Activated CD8-positive, alpha-beta memory T cell treated with anti-CD3 and anti-CD28 coated beads, Interleukin-2, amount 10 ng/mL, durations not matched to agents 7 days and 5 days (primary cell): ENCODE measurements at regions not wholly inside any gene's neighbourhood (a gene's known extent, or its start where the extent isn't known, plus 50 kb on each side); places are given as distances from the start of the nearest gene placed in this dataset.

Experiments
- ATAC-seq: fragments of 150-1000 bp; cut with Tn5 transposase; one replicate; pipeline ENCODE4 v1.10.0; 2021; ENCODE audit warnings: moderate library complexity
- CTCF ChIA-PET: fragments of 350-600 bp; sonication (Branson Sonifier 250); formaldehyde crosslinking; loops from one replicate; lab custom pipeline; 2021; ENCODE audit warnings: antibody characterized with exemption; lab: Charles Lee
- DNase-seq: peaks from one replicate; pipeline ENCODE4 v3.0.0-alpha.2; 2020
- H3K27ac Mint-ChIP-seq: one replicate; pipeline ENCODE4 v1.8.0; 2021; ENCODE audit warnings: mild to moderate bottlenecking, mixed read lengths
- H3K27me3 Mint-ChIP-seq: one replicate; pipeline ENCODE4 v1.8.0; 2021; ENCODE audit warnings: mixed read lengths
- H3K36me3 Mint-ChIP-seq: one replicate; pipeline ENCODE4 v1.8.0; 2021; ENCODE audit warnings: mild to moderate bottlenecking, mixed read lengths
- H3K4me1 Mint-ChIP-seq: one replicate; pipeline ENCODE4 v1.8.0; 2021; ENCODE audit warnings: mixed read lengths
- H3K4me3 Mint-ChIP-seq: one replicate; pipeline ENCODE4 v1.8.0; 2021; ENCODE audit warnings: mild to moderate bottlenecking, moderate library complexity, mixed read lengths
- H3K9me3 Mint-ChIP-seq: one replicate; pipeline ENCODE4 v1.8.0; 2022; ENCODE audit warnings: low read depth, mixed read lengths

DNA sequence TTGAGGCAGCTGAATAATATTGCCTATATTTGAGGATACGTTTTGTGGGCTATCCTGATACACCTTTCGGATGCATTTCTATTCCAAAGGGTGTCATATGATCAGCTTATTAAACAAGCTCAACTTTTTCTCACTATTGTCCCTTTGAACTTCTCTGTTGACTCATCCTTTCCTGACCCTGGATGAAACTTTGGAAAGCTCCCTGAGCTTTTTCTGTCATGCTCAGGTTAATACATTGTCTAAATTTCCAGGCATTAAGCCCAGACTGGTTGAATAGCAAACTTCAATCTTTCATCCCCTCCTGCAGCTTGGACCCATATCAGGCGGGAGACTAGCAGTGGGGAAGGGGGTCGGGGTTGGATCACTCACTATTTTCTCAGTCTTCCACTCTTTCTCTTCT is 104.9 kb upstream of the PTPN3 start:
- DNase-seq (no peak), ATAC-seq (no peak)
- Mint-ChIP-seq H3K27me3 (no peaks in the 10 kb centered on the region), H3K27ac (no peak overlapping the region), H3K4me1 (no peaks in the 10 kb centered on the region), H3K36me3 (no peaks in the 10 kb centered on the region), H3K4me3 (no peak overlapping the region), H3K9me3 (peaks cover 2% of the 10 kb centered on the region)
- CTCF ChIA-PET, result interaction anchor here (1.4 kb wide), 1 partner anchor 9 kb away, joined by 3 read pairs; no protein-coding TSS in a partner anchor

DNA sequence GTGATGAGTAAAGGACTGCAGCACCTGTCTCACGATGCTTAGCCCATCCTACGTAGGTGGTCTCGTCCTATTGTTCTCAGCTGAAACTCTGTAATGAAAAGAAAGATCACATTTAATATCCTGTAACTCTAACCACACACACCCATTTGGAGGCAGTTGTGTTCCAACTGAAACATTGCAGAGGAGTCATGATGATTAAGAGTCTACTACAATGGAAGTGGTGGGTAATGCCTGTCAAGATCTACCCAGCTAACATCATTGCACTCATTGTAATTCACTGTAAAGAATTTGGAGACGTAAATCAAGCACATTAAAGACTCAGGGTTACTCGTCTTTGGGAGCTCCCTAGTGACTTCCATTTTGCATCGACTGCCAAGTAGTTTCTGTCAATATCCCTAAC is 106.0 kb upstream of the PTPN3 start:
- DNase-seq (no peak), ATAC-seq (no peak)
- Mint-ChIP-seq H3K4me3 (no peak overlapping the region), H3K27me3 (no peaks in the 10 kb centered on the region), H3K27ac (no peak overlapping the region), H3K36me3 (no peaks in the 10 kb centered on the region), H3K4me1 (no peaks in the 10 kb centered on the region), H3K9me3 (peaks cover 2% of the 10 kb centered on the region)
- CTCF ChIA-PET, result no interaction called here

DNA sequence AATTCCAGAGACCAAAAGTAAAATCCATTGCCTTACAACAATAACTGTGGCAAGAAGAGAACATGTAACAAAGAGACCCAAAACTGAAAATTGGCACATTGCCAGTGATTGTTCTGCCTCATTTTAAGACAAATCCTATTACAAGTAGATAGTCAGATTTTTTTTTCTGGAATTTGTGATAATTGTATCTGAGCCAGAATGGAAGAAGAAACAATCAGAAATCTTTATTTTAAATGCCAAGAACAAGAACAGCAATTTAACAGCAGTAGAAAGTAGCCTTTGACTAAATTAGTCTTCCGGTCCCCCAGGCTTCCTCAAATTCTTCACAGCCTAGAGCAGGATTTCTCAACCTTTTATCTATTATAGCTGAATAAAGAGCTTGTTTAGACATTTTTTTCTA is 106.7 kb upstream of the PTPN3 start:
- Mint-ChIP-seq H3K4me1 (no peaks in the 10 kb centered on the region), H3K36me3 (no peaks in the 10 kb centered on the region)
- CTCF ChIA-PET, result no interaction called here

DNA sequence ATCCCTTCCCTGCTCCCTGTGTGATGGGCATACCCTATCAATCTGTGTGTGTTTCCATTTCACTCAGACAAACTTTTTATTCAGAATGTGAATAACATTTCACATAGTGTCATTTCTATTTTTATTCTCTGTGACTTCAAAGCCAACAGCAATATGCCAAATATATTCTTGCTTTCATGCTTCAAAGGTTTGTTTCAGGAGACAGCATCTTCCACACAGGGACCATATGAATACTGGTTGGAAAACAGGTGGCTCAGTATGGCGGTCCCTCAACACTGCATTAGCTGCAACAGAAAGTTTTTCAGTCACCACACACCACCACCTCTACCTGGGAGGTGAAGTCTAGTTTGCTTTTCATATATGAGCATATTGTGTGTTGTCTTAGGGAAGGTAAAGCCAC is 111.0 kb upstream of the PTPN3 start:
- DNase-seq (no peak), ATAC-seq (no peak)
- Mint-ChIP-seq H3K27ac (no peak overlapping the region), H3K9me3 (no peaks in the 10 kb centered on the region), H3K36me3 (no peaks in the 10 kb centered on the region), H3K27me3 (no peaks in the 10 kb centered on the region), H3K4me3 (no peak overlapping the region), H3K4me1 (no peaks in the 10 kb centered on the region)
- CTCF ChIA-PET, result no interaction called here

More for the DNA sequence above, 106.7 kb upstream of the PTPN3 start:
- Mint-ChIP-seq H3K27me3 (no peaks in the 10 kb centered on the region), H3K4me3 (no peak overlapping the region), H3K27ac (no peak overlapping the region), H3K9me3 (peaks cover 2% of the 10 kb centered on the region)
- no peak for DNase-seq
- no peak for ATAC-seq

DNA sequence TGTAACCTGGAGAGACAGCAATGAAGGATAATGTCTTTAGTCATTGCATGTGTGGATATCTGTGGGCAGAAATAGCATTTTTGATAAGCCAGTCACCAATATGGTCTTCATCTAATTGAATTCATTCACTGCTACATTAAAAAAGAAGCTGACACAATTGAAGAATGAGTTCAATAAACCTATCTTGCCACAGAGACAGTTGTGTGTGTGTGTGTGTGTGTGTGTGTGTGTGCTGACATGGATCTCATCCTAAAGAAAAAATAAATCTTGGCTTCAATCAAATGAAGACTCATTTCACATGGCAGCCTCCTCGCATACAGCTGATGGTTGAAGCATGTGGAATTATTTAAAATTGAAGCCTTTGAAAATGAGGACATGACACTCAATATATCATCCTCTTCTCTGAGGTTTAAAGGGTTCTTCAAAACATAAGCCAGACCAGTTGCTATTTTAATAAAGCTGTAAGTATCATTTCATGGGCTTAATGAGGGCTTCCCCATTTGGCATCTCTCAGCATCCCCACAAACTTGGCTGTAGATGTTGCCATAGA is 118.5 kb upstream of the PTPN3 start:
- ATAC-seq (no peak), DNase-seq (no peak)
- CTCF ChIA-PET, result no interaction called here
- H3K27me3 Mint-ChIP-seq, result no peaks in the 10 kb centered on the region
- no peaks in the 10 kb centered on the region for H3K36me3 Mint-ChIP-seq
- no peak overlapping the region for H3K4me3 Mint-ChIP-seq
- H3K27ac Mint-ChIP-seq, result no peak overlapping the region
- H3K9me3 Mint-ChIP-seq, result no peaks in the 10 kb centered on the region
- H3K4me1 Mint-ChIP-seq, result no peaks in the 10 kb centered on the region

DNA sequence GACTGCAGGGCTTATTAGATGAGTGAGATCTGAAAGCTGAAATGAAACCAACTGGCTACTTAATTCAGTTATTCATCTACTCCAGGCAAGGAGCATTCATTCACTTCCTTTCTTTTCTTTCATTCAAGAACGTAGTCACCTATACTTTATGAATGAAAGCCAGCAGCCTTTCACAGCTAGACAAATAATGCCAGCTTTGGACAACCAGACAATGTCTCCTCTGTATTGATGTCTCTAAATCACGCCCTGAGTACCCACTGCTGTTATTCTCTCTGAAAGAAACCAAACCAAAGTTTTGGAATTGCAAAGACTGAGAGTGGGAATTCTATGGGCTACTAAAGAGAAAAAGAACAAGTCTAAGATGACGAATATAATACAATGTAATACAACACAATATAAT is 121.2 kb upstream of the PTPN3 start:
- CTCF ChIA-PET, result no interaction called here
- Mint-ChIP-seq H3K27ac (no peak overlapping the region), H3K4me3 (no peak overlapping the region), H3K9me3 (no peaks in the 10 kb centered on the region), H3K27me3 (no peaks in the 10 kb centered on the region), H3K4me1 (no peaks in the 10 kb centered on the region), H3K36me3 (no peaks in the 10 kb centered on the region)
- DNase-seq (no peak), ATAC-seq (no peak)

DNA sequence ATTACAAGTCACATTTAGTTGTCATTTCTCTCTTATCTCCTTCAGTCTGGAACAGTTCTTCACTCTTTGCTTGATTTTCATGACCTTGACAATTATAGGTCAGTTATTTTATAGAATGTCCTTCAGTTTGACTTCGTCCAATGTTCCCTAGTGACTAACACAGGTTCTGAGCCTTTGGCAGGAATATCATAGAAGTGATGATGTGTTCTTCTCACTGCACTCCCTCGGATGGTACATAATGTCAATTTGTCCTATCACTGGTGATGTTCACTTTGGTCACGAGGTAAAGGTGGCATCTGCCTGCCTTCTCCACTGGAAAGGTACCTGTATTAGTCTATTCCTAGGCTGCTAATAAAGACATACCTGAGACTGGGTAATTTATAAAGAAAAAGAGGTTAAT is 126.0 kb upstream of the PTPN3 start:
- Mint-ChIP-seq H3K4me3 (no peak overlapping the region), H3K36me3 (no peaks in the 10 kb centered on the region), H3K27me3 (no peaks in the 10 kb centered on the region), H3K27ac (no peak overlapping the region), H3K9me3 (no peaks in the 10 kb centered on the region), H3K4me1 (no peaks in the 10 kb centered on the region)
- CTCF ChIA-PET, result no interaction called here
- no peak for ATAC-seq
- no peak for DNase-seq

DNA sequence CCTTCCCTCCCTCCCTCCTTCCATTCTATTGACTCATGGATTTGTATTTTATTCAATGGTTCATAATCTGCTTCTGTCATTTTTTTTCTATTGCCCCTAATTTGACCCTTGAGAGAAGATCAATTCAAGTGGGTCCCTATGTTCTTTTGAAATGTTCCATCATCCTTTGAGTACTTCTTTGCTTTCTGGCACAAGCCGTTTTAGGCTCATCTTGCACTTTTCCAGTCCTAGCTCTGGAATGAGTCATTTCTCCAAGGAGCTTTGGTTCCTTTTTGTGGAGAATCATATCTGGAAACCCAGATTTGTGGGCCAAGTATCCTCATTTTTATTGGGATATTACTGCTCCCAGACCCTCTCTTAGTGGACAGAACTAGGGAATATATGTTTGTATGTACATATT is 126.8 kb upstream of the PTPN3 start:
- Mint-ChIP-seq H3K27me3 (no peaks in the 10 kb centered on the region), H3K27ac (no peak overlapping the region), H3K36me3 (no peaks in the 10 kb centered on the region), H3K4me1 (no peaks in the 10 kb centered on the region), H3K9me3 (peaks cover 1% of the 10 kb centered on the region), H3K4me3 (no peak overlapping the region)
- CTCF ChIA-PET, result no interaction called here
- ATAC-seq (no peak), DNase-seq (no peak)

DNA sequence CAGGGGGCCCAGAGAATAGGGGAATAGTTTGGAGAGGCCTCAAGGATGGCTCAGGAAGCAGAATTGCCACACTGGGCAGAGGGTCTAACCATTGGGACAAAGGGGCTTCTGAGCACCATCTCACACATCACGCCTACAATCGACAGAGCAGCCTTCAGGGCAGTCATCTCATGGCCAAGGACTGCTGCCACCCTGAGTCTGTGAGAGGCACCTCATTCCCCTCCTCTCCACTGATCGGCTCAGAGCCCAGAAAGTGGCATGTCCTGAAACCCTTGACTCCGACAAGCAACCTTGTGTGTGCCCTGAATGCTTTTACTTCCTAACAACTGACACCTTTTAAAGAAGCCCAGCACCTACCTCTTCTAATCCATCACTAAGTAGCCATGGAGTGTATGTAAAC is 128.9 kb upstream of the PTPN3 start:
- H3K4me1 Mint-ChIP-seq, result no peaks in the 10 kb centered on the region
- H3K27ac Mint-ChIP-seq, result no peak overlapping the region
- H3K9me3 Mint-ChIP-seq, result peaks cover 2% of the 10 kb centered on the region
- DNase-seq, result no peak
- CTCF ChIA-PET, result no interaction called here
- no peak for ATAC-seq
- H3K36me3 Mint-ChIP-seq, result no peaks in the 10 kb centered on the region
- no peaks in the 10 kb centered on the region for H3K27me3 Mint-ChIP-seq
- H3K4me3 Mint-ChIP-seq, result no peak overlapping the region

DNA sequence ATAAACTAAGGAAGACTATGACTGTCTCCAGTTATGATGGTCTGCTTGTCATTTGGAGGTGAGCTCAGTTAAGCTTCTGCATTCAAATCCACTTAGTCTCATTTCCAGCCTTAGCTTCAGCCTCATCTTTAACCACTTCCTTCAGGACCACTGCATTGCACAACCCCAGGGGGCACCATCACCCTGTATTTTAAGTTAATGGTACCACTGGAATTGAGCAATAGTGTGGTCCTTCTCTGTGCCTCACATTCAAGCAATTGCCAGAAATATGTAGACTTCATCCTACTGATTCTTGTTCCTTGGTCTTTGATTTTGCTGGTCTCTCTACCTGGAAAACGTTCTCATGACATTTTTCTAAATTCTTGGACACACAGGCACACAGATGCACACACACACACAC is 131.5 kb upstream of the PTPN3 start:
- Mint-ChIP-seq H3K36me3 (no peaks in the 10 kb centered on the region), H3K4me1 (no peaks in the 10 kb centered on the region), H3K4me3 (no peak overlapping the region), H3K9me3 (peaks cover 2% of the 10 kb centered on the region), H3K27me3 (no peaks in the 10 kb centered on the region), H3K27ac (no peak overlapping the region)
- DNase-seq (no peak), ATAC-seq (no peak)
- CTCF ChIA-PET, result no interaction called here

DNA sequence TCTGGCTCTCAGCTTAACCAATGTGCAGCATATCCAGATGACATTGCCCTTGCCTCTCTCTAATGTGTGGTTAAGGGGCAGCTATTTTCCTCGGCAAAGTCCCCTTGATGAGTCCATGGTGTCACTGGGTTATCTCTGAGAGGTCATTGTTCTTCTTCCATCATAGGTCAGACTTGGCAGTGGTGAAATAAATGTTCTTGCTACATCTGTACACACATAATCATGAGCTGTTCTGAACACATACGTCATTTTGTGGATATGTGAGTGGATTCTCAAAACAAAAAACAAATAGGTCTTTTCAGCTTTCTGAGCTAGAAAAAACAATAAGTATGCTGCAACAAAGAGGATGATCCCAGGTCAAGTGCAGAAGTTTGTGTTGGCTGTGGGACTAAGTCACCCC is 134.7 kb upstream of the PTPN3 start:
- Mint-ChIP-seq H3K36me3 (no peaks in the 10 kb centered on the region), H3K9me3 (peaks cover 2% of the 10 kb centered on the region), H3K27ac (no peak overlapping the region), H3K4me1 (no peaks in the 10 kb centered on the region), H3K27me3 (peaks cover 6% of the 10 kb centered on the region), H3K4me3 (no peak overlapping the region)
- no peak for DNase-seq
- CTCF ChIA-PET, result no interaction called here
- ATAC-seq, result no peak

DNA sequence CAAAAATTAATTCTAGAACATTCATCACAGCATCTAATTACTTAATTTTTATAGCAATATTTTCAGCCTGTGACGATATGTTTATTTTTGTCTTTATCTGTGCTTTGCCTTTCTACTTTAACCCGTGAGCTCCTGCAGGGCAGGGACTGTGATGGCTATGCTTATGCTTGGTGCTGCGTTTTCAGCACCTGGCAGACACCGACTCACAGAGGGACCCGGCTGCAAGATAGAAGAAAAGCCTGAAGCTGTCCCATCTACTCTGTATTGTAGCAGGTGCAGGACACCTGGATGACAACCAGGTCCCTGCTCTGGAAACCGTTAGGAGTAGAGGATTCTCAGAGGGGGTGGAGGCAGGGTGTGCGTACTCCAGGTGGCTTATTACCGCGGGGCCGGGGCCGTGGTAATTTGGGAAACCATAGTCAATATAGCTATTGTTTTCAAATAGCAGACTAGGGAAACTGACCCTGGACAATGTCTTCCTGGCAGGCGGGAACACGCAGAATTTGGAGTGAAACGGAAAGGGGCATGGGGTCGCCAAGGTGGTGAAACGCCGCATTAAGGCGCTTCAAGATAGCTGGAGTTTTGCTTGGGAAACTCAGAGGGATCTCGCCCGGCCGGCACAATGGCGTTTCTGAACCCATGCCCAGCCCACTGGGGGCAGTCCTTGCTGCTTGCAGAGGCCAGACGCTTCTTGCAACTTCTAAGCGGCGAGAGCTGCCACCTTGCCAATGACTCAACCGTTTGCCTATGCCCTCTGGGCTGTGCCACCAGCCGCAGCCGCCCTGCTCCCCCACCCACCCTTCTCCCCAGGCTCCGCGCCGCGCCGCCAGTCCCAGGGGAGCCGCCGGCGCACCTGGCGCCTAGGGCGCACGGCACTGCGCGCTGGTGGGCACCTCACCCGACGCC is 140.1 kb upstream of the PALM2AKAP2 start:
- H3K27ac Mint-ChIP-seq, result no peak overlapping the region
- no peaks in the 10 kb centered on the region for H3K4me1 Mint-ChIP-seq
- H3K36me3 Mint-ChIP-seq, result no peaks in the 10 kb centered on the region
- peaks cover 45% of the 10 kb centered on the region for H3K27me3 Mint-ChIP-seq
- no peak for ATAC-seq
- no peak overlapping the region for H3K4me3 Mint-ChIP-seq
- CTCF ChIA-PET, result no interaction called here
- H3K9me3 Mint-ChIP-seq, result no peaks in the 10 kb centered on the region
- DNase-seq, result no peak

DNA sequence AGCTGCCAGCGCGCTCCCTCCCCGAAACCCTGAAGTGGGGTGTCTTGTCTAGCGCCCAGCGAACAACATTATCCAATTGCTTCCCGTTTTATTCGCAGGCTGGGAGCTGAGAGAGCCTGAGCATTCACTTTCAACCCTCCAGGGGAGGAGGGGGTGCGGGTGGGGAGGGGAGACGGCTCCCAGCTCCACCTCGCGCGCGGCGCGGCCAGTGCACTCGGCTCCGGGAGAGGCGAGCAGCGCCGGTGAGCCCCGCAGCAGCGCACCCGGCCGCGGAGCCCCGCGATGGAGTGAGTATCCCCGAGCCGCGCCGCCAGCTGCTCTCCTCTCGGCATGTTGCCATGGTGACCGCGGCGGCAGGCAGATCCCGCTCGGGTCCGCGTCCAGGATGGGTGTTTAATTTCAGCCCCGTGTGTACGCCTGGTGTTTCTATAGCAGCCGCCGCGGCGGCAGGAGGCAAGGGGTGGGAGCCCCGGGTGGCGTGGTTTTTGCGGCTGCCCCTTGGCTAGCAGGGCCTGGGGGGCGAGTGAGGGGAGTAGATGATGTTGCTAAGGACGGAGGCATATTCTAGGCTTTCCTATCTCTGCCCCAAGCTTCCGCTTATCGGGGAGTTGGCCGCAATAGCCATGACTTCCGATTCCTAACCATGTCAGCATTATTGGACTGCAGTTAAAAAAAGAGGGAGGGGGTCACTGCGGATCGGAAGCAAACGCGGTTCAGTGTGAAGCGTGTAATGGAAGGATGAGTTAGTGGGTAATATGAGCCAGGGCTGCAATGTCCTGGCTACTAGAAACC is 139.2 kb upstream of the PALM2AKAP2 start:
- DNase-seq, result no peak
- Mint-ChIP-seq H3K27ac (no peak overlapping the region), H3K4me1 (no peaks in the 10 kb centered on the region), H3K36me3 (no peaks in the 10 kb centered on the region), H3K9me3 (no peaks in the 10 kb centered on the region), H3K27me3 (peaks cover 45% of the 10 kb centered on the region), H3K4me3 (no peak overlapping the region)
- ATAC-seq, result no peak
- CTCF ChIA-PET, result no interaction called here

DNA sequence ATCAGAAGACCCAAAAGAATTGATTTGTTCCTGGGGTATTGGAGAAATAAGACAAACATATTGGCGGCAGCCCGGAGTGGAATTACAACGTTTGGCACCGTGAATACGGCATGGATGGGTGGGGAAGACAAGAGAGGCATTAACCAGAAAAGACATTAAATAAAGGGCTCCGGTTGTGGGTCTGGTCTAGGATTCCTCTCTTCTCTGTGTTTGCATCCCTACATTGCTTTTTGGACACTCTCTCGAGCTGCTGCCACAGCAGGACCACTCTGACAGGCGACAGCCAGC is 138.7 kb upstream of the PALM2AKAP2 start:
- Mint-ChIP-seq H3K4me1 (no peaks in the 10 kb centered on the region), H3K36me3 (no peaks in the 10 kb centered on the region), H3K4me3 (no peak overlapping the region), H3K27me3 (peaks cover 41% of the 10 kb centered on the region), H3K27ac (no peak overlapping the region), H3K9me3 (no peaks in the 10 kb centered on the region)
- DNase-seq (no peak), ATAC-seq (no peak)
- CTCF ChIA-PET, result no interaction called here
